Activated naive CD4-positive, alpha-beta T cell treated with anti-CD3 and anti-CD28 coated beads, Interleukin-2, amount 50 U/mL, for 24 hours (primary cell): ENCODE measurements at regions not wholly inside any gene's neighbourhood (a gene's known extent, or its start where the extent isn't known, plus 50 kb on each side); places are given as distances from the start of the nearest gene placed in this dataset.
"Not testable (repeated sequence)": the region's sequence is repeated elsewhere in the genome, so short reads cannot be mapped to it uniquely, and the experiment has no call there.

Experiments used
- H3K27ac Mint-ChIP-seq: one replicate; pipeline ENCODE4 v1.8.0; 2021; ENCODE audit warnings: mild to moderate bottlenecking, mixed read lengths
- H3K27me3 Mint-ChIP-seq: one replicate; pipeline ENCODE4 v1.8.0; 2021; ENCODE audit warnings: mixed read lengths
- H3K36me3 Mint-ChIP-seq: one replicate; pipeline ENCODE4 v1.8.0; 2021; ENCODE audit warnings: mixed read lengths
- H3K4me1 Mint-ChIP-seq: one replicate; pipeline ENCODE4 v1.8.0; 2021; ENCODE audit warnings: mixed read lengths
- H3K4me3 Mint-ChIP-seq: one replicate; pipeline ENCODE4 v1.8.0; 2021; ENCODE audit warnings: mild to moderate bottlenecking, mixed read lengths
- H3K9me3 Mint-ChIP-seq: one replicate; pipeline ENCODE4 v1.8.0; 2021; ENCODE audit warnings: mixed read lengths

DNA sequence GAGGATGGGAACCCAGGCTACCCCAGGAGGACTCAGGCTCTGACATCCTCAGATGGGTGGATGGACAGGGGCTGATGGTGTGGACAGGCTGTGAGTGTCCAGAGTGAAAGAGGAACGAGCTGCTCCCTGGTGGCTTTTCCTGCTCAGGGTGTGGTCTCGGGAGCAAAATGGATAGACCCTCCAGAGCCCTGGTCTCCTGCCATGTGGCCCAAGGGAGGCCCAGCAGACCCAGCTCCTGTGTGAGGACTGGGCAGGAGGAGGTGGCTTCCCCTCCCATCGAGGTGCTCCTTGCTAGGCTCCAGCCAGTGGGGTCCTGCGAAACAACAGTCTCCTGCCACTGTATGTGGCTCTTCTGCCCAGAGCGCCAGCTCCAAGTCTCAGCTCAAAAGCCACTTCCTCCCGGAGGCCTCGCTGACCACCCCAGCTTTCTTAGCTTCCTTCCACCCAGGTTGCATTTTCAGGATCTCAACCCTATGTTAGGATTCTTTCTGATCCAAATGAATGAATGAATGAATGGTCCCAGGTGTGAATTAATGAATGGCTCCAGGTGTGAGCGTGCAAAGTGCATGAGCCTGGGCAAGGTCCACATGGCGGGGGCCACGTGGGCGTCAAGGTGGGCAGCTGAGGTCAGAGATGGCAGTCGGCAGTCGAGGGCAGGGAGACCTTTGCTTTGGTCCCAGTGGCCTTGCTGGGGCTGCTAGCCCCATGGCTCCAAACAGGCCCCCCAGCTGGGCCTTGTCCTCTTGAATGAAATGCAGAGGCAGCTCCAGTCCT, 120.3 kb upstream of the CIBAR2 start:
- H3K27ac Mint-ChIP-seq: no peak overlapping the region
- H3K36me3 Mint-ChIP-seq: no peaks in the 10 kb centered on the region
- H3K4me3 Mint-ChIP-seq: no peak overlapping the region
- peaks cover 9% of the 10 kb centered on the region for H3K27me3 Mint-ChIP-seq
- no peaks in the 10 kb centered on the region for H3K4me1 Mint-ChIP-seq
- H3K9me3 Mint-ChIP-seq: no peaks in the 10 kb centered on the region

DNA sequence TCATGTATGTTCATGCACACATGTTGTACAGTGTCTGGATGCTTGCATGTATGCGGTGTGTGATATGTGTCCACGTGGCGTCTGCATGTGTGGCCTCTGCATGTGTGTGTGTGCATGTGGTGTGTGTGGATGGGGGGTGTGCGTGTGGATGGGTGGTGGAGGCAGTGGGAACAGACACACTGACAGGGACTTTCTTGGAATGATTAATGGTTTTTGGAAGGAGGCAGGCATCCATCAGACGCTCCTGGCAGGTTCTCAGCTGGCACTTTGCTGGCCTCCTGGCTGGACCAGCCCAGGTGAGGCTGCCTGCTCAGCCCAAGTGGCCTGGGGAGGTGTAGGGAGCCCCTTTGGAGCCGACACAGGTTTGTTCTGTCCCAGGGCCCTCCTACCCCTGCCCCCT, 121.2 kb upstream of the CIBAR2 start:
- Mint-ChIP-seq H3K9me3 (no peaks in the 10 kb centered on the region), H3K4me3 (no peak overlapping the region), H3K36me3 (no peaks in the 10 kb centered on the region), H3K27ac (no peak overlapping the region), H3K27me3 (peaks cover 11% of the 10 kb centered on the region), H3K4me1 (no peaks in the 10 kb centered on the region)

DNA sequence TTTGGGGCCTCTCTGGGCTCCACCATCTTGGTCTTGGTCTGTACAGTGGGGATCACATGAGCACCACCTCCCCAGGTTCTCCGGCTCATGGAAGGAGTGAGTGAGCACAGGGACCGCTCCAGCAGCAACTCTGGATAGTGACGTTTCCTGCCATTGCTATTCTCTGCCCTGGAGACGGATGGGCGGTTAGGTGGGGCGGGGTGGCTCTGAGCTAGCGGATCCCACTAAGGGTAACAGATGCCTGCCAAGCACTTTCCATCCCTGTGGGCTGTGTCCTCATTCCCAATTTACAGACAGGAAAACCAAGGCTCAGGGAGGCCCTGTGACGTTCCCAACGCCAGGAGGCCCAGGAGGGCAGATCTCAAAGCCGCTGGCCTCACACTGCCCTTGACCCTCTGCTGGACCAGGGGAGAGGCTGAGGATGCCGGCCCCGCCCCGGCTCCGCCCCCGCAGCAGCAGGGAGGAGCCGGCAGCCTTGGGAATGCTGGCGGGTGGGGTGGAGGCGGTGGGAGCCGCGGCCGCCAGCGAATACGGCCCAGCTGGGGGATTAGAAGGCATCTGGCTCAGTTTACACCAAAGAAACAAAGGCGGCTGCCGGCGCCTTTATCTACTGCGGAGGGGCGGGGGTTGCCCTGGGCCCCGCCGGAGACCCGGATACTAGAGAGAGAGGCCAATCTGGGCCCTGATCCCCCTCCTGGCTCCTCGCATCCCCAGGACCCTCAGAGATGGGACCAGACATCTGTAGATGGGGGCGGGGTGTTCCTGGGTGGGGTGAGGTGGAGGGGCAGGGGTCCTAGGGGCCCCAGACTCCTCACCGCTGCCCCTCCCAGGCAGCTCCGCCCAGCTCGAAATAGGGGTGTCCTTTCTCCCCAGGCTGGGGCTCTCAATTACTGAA, 122.3 kb upstream of the CIBAR2 start:
- no peaks in the 10 kb centered on the region for H3K9me3 Mint-ChIP-seq
- no peaks in the 10 kb centered on the region for H3K36me3 Mint-ChIP-seq
- H3K4me1 Mint-ChIP-seq: no peaks in the 10 kb centered on the region
- no peak overlapping the region for H3K4me3 Mint-ChIP-seq
- H3K27ac Mint-ChIP-seq: peak overlapping the region; percentile 71
- peaks cover 12% of the 10 kb centered on the region for H3K27me3 Mint-ChIP-seq

GRCh38 chr16:85235991-85236817, 123.9 kb upstream of the CIBAR2 start:
- Mint-ChIP-seq H3K36me3 (no peaks in the 10 kb centered on the region), H3K4me3 (peak overlapping the region; percentile 61), H3K27me3 (peaks cover 13% of the 10 kb centered on the region), H3K4me1 (no peaks in the 10 kb centered on the region), H3K27ac (no peak overlapping the region), H3K9me3 (no peaks in the 10 kb centered on the region)

GRCh38 chr16:85236818-85237150, 124.5 kb upstream of the CIBAR2 start:
- Mint-ChIP-seq H3K9me3 (no peaks in the 10 kb centered on the region), H3K36me3 (no peaks in the 10 kb centered on the region), H3K27me3 (peaks cover 13% of the 10 kb centered on the region), H3K4me1 (no peaks in the 10 kb centered on the region), H3K27ac (peak overlapping the region; percentile 72), H3K4me3 (peak overlapping the region; percentile 61)

DNA sequence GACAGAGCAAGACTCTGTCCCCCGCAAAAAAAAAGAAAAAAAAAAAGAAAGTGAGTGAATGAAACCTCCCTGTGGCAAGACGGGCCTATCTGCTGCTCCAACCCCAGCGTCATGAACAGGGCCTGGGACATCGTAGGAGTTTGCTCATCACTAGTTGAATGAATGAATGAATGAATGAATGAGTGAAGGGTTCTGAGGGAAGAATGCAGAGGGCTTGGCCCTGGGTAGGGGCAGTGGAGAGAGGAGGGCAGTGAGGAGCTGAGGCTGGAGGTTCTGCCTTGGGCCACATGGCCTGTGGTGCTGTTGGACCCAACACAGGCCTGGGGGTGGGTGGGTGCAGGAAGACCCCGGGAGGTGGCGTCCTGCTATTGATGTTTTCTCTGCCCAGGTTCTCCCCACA, 125.5 kb upstream of the CIBAR2 start:
- no peaks in the 10 kb centered on the region for H3K9me3 Mint-ChIP-seq
- H3K4me3 Mint-ChIP-seq: no peak overlapping the region
- H3K27ac Mint-ChIP-seq: no peak overlapping the region
- H3K36me3 Mint-ChIP-seq: no peaks in the 10 kb centered on the region
- H3K4me1 Mint-ChIP-seq: no peaks in the 10 kb centered on the region
- H3K27me3 Mint-ChIP-seq: peaks cover 13% of the 10 kb centered on the region

GRCh38 chr16:85238233-85238647, 126.0 kb upstream of the CIBAR2 start:
- H3K9me3 Mint-ChIP-seq: no peaks in the 10 kb centered on the region
- no peak overlapping the region for H3K27ac Mint-ChIP-seq
- peaks cover 13% of the 10 kb centered on the region for H3K27me3 Mint-ChIP-seq
- no peak overlapping the region for H3K4me3 Mint-ChIP-seq
- H3K36me3 Mint-ChIP-seq: no peaks in the 10 kb centered on the region
- no peaks in the 10 kb centered on the region for H3K4me1 Mint-ChIP-seq

DNA sequence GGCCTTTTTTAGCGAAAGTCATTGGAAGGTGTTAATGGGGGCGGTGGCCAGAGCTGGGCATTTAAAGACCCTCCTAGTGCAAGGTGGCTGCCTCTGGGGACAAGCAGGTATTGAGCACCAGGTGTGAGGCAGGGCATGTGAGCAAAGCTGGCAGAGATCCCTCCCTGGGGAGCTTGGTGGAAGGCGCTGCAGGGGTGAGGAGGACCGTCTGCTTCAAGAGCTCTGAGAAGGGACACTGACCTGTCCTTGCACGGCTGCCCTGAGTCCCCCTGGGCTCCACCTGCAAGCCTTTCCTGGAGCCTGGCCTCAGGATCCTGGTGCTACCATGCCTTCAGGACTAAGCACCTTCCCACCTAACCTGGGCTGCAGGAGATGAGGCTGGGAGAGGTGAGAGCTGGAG, 127.0 kb upstream of the CIBAR2 start:
- Mint-ChIP-seq H3K27ac (no peak overlapping the region), H3K4me3 (no peak overlapping the region), H3K27me3 (peaks cover 11% of the 10 kb centered on the region), H3K4me1 (no peaks in the 10 kb centered on the region), H3K36me3 (no peaks in the 10 kb centered on the region), H3K9me3 (no peaks in the 10 kb centered on the region)

DNA sequence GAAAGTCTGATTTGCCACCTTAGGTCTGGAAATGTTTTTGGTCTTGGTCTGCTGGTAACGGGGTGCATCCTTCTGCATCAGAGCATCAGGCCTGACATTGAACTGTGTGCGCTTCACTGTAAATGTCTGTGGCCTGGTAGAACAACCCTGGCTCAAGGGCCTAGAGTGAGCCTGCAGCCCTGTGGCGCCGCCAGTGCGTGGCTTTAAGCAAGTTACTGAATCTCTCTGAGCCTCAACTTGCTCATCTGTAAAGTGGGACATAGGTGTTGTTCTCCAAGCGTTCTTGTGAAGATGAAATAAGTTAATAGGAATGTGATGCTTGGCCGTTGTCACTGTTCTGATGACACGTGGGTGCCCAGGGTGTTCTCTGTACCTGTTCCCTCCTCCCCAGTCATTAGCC, 127.6 kb upstream of the CIBAR2 start:
- H3K36me3 Mint-ChIP-seq: no peaks in the 10 kb centered on the region
- H3K27ac Mint-ChIP-seq: no peak overlapping the region
- no peaks in the 10 kb centered on the region for H3K9me3 Mint-ChIP-seq
- no peaks in the 10 kb centered on the region for H3K4me1 Mint-ChIP-seq
- H3K4me3 Mint-ChIP-seq: no peak overlapping the region
- H3K27me3 Mint-ChIP-seq: peaks cover 10% of the 10 kb centered on the region

DNA sequence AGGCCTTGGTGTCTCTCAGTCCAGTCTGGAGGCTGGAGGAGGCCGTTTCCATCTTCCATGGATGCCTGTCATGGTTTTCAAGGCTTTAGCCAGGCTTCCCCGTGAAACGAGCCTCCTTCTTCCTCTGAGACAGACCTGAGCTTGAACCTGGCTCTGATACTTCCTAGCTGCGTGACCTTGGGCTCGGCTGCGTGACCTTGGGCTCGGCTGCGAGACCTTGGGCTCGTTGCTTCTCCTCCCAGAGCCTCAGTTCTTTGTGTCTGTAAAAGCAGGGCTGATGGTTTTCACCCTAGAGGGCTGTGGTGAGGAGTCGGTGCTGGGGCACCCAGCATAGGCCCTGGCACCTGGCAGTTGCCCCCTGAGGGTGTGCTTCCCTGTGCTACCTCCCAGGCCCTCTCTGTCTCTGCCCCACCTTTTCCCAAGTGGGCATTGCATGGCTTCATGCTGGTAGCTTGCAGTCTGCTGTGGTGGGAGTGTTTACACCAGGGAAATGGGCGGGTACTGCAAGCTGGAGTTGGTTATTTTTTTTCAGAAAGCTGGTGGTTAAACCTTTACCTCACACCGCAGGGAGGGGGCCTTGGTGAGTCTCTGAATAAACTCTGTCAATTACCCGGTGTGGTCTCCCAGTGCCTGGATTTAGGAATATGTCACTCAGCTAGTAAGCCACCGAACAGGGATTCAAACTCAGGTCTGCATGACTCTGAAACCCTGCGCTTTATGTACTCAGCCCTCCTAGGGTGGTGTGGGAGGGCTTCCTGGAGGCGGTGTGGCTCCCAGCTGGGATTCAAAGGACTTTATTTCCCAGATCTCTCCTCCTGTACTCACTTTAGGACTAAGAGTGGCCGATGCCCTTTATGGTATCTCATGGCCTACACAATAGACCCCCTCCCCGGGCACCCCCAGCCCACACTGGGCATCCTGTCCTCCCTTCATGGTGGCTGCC, 129.0 kb upstream of the CIBAR2 start:
- Mint-ChIP-seq H3K4me3 (no peak overlapping the region), H3K9me3 (no peaks in the 10 kb centered on the region), H3K36me3 (no peaks in the 10 kb centered on the region), H3K27me3 (peaks cover 10% of the 10 kb centered on the region), H3K27ac (no peak overlapping the region), H3K4me1 (peaks cover 6% of the 10 kb centered on the region)

DNA sequence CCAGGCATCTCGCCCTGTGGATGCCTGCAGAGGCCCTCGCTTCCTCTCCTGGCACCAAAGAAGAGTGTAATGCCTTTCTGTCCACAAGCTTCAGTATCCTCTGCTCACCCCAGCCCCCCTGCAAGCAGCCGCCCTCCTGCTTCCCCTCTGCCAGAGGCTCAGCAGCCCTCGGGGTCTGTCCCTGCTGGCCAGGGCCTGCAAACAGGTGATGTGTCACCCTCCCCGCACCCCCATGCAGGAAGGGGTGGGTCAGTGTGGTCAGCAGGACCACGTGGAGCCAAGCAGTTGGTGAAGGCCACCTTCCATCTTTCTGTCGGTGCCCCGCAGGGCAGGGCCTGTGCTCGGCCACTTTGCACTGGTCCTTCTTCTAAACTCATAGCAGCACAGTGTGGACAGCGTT, 129.9 kb upstream of the CIBAR2 start:
- H3K4me3 Mint-ChIP-seq: no peak overlapping the region

GRCh38 chr16:85243308-85243707, 131.0 kb upstream of the CIBAR2 start:
- Mint-ChIP-seq H3K4me3 (no peak overlapping the region), H3K27me3 (peaks cover 7% of the 10 kb centered on the region), H3K9me3 (no peaks in the 10 kb centered on the region), H3K27ac (no peak overlapping the region), H3K4me1 (peaks cover 6% of the 10 kb centered on the region), H3K36me3 (no peaks in the 10 kb centered on the region)

More for the DNA sequence above, 129.9 kb upstream of the CIBAR2 start:
- Mint-ChIP-seq H3K4me1 (peaks cover 6% of the 10 kb centered on the region), H3K27ac (no peak overlapping the region), H3K36me3 (no peaks in the 10 kb centered on the region), H3K9me3 (no peaks in the 10 kb centered on the region), H3K27me3 (peaks cover 10% of the 10 kb centered on the region)

GRCh38 chr16:85244452-85244851, 132.2 kb upstream of the CIBAR2 start:
- H3K27ac Mint-ChIP-seq, H3K9me3 Mint-ChIP-seq, H3K36me3 Mint-ChIP-seq, H3K27me3 Mint-ChIP-seq, H3K4me1 Mint-ChIP-seq, H3K4me3 Mint-ChIP-seq: not testable (repeated sequence)

DNA sequence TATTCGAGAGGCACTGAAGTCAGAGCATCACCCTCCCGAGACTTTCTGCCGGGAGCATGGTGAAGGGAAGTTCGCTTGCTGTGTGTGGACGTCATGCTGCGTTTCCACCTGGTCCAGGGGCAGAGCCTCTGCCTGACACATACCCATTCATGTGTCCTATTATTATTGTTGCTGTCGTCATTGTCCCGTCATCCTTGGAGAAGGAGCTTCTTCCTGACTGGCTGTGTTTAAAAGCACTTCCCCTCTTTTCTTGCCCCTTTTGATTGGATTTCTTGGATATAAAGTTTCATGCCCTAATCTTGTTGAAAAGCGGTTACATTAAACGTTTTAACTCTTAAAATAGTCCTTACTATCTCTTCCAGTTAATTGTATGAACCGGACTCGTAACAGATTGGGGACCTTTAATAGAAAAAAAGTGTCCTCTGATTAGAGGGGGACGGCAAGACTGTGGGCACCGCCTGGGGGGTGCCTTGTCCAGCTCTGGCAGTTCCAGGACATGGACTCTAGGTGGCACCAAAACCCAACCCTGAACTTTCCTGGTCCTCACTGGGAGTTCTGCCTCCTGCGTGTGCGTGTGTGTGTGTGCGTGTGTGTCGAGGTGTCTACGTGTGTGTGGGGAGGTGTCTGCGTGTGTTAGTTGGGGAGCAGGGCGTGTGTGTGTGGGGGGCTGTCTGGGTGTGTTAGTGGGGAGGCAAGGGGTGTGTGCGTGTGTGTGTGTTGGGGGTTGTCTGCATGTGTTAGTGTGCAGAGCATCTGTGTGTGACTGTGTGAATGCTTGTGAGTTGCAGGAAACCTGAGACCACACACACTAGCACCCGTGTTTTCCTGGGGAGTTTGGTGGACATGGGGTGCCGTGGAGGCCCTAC, 133.3 kb upstream of the CIBAR2 start:
- Mint-ChIP-seq H3K27me3 (peaks cover 4% of the 10 kb centered on the region), H3K4me1 (peaks cover 6% of the 10 kb centered on the region), H3K27ac (no peak overlapping the region), H3K4me3 (no peak overlapping the region), H3K36me3 (no peaks in the 10 kb centered on the region), H3K9me3 (no peaks in the 10 kb centered on the region)
